HCT116 (cell line): ENCODE measurements at regions not wholly inside any gene's neighbourhood (a gene's known extent, or its start where the extent isn't known, plus 50 kb on each side); places are given as distances from the start of the nearest gene placed in this dataset.

Source experiments
- ATAC-seq: fragments of 200-7000 bp; cut with Tn5 transposase; 2 replicates; pipeline ENCODE4 v1.9.1; 2020; ENCODE audit warnings: mild to moderate bottlenecking, moderate library complexity
- BruUV-seq: library from RNA; stranded (reverse); fragments of 400-500 nt; replicated peaks from 2 replicates; lab custom pipeline; 2021; lab: Mats Ljungman, UMichigan
- CTCF ChIA-PET: fragments of 300-600 bp; sonication (Branson Sonifier 250); formaldehyde crosslinking; loops from one replicate; lab custom pipeline; 2021; ENCODE audit warnings: antibody characterized with exemption; lab: Charles Lee
- POLR2A ChIA-PET: fragments of 300-600, 350-600 bp; sonication (Branson Sonifier 250); formaldehyde crosslinking; loops from one replicate; lab custom pipeline; 2021; ENCODE audit warnings: antibody characterized with exemption; lab: Charles Lee
- RAD21 ChIA-PET, 2 experiments: fragments of 300-600 bp; sonication (Branson Sonifier 250); formaldehyde crosslinking; loops; one replicate each; lab custom pipeline; 2023; ENCODE audit warnings: low total read pairs in 2 of 2; ENCODE audit not compliant: uncharacterized antibody in 2 of 2, unreplicated experiment in 2 of 2, low non-redundant PET in 1 of 2; lab: Charles Lee
- DNase-seq: peaks from one replicate; pipeline ENCODE4 v3.0.0-alpha.2; 2010; ENCODE audit warnings: low read depth, low spot score
- H2AFZ ChIP-seq: fragments of 200-600 bp; shearing (Covaris generic), sonication (generic); 2 replicates; pipeline ENCODE4 v1.6.1; 2017; ENCODE audit warnings: low read depth, mixed run types, mixed read lengths, antibody characterized with exemption, low read length; ENCODE audit not compliant: poor library complexity, severe bottlenecking
- H3K27ac ChIP-seq: 2 replicates; pipeline ENCODE4 v1.5.1; 2012; ENCODE audit warnings: low read depth, low read length
- H3K27me3 ChIP-seq: fragments of 200-600 bp; sonication (generic); 2 replicates; pipeline ENCODE4 v1.6.1; 2016; ENCODE audit warnings: mixed run types, low read length, mixed read lengths; ENCODE audit not compliant: insufficient read depth
- H3K36me3 ChIP-seq, 2 experiments: fragments of 200-500 bp in 1 of 2; fragments of 200-600 bp in 1 of 2; sonication (Bioruptor generic) in 1 of 2; sonication (generic) in 1 of 2; 2 replicates each; pipeline versions ENCODE4 v1.5.1 to v1.6.1; 2014 to 2016; ENCODE audit warnings: low read length in 2 of 2, inconsistent platforms in 1 of 2, mixed read lengths in 1 of 2, mixed run types in 1 of 2; ENCODE audit not compliant: insufficient read depth in 2 of 2, control insufficient read depth in 1 of 2
- H3K4me1 ChIP-seq, 2 experiments: fragments of 200-600 bp in 1 of 2; sonication (generic) in 1 of 2; 2 replicates each; pipeline versions ENCODE4 v1.5.1 to v1.6.1; 2012 to 2017; ENCODE audit warnings: low read length in 2 of 2, inconsistent platforms in 1 of 2, mild to moderate bottlenecking in 1 of 2, mixed read lengths in 1 of 2, mixed run types in 1 of 2, moderate library complexity in 1 of 2; ENCODE audit not compliant: insufficient read depth in 2 of 2, control insufficient read depth in 1 of 2
- H3K4me2 ChIP-seq: fragments of 200-600 bp; sonication (generic); 2 replicates; pipeline ENCODE4 v1.6.1; 2017; ENCODE audit warnings: mixed run types, low read length, mixed read lengths
- H3K4me3 ChIP-seq, 2 experiments: fragments of 200-600 bp in 1 of 2; sonication (generic) in 1 of 2; replicated peaks in 1 of 2; 2 replicates each; pipeline ENCODE4 v1.5.1; 2011 to 2016; ENCODE audit warnings: low read length in 2 of 2, control low read depth in 1 of 2, low read depth in 1 of 2, mild to moderate bottlenecking in 1 of 2, mixed read lengths in 1 of 2, mixed run types in 1 of 2
- H3K79me2 ChIP-seq: fragments of 200-600 bp; sonication (generic); 2 replicates; pipeline ENCODE4 v1.6.1; 2017; ENCODE audit warnings: mild to moderate bottlenecking, mixed run types, low read length, moderate library complexity, mixed read lengths; ENCODE audit not compliant: insufficient read depth
- H3K9ac ChIP-seq: fragments of 200-600 bp; sonication (generic); 2 replicates; pipeline ENCODE4 v1.6.1; 2016; ENCODE audit warnings: low read length, mixed read lengths
- H3K9me2 ChIP-seq: fragments of 200-600 bp; sonication (generic), shearing (Covaris generic); 2 replicates; pipeline ENCODE4 v1.6.1; 2017; ENCODE audit warnings: mixed run types, mild to moderate bottlenecking, moderate library complexity; ENCODE audit not compliant: insufficient read depth
- H3K9me3 ChIP-seq, 2 experiments: fragments of 200-500 bp in 1 of 2; fragments of 200-600 bp in 1 of 2; sonication (Bioruptor generic) in 1 of 2; sonication (generic) in 1 of 2; 2 replicates each; pipeline ENCODE4 v1.6.1; 2014 to 2017; ENCODE audit warnings: low read length in 2 of 2, mixed read lengths in 2 of 2, inconsistent platforms in 1 of 2, low read depth in 1 of 2, mild to moderate bottlenecking in 1 of 2, mixed run types in 1 of 2, moderate library complexity in 1 of 2; ENCODE audit not compliant: control insufficient read depth in 1 of 2, insufficient read depth in 1 of 2
- H4K20me1 ChIP-seq: fragments of 200-600 bp; sonication (generic), shearing (Covaris generic); 2 replicates; pipeline ENCODE4 v1.6.1; 2017; ENCODE audit warnings: mixed run types, mild to moderate bottlenecking, moderate library complexity; ENCODE audit not compliant: insufficient read depth
- ATF3 ChIP-seq: IDR thresholded peaks from 2 replicates; pipeline ENCODE4 v1.6.1; 2012
- CBX3 ChIP-seq: IDR thresholded peaks from 2 replicates; pipeline ENCODE4 v1.6.1; 2012; ENCODE audit warnings: low read depth
- CTCF ChIP-seq, 3 experiments: fragments of 200-600 bp in 1 of 3; sonication (generic) in 1 of 3; IDR thresholded peaks in 2 of 3; conservative IDR thresholded peaks in 1 of 3; 2 replicates each; pipeline ENCODE4 v1.5.1; 2012 to 2017; ENCODE audit warnings: low read depth in 2 of 3, low read length in 2 of 3, antibody characterized with exemption in 1 of 3, borderline replicate concordance in 1 of 3, control low read depth in 1 of 3, mild to moderate bottlenecking in 1 of 3, mixed read lengths in 1 of 3, mixed run types in 1 of 3, moderate library complexity in 1 of 3; ENCODE audit not compliant: insufficient read depth in 1 of 3
- EGR1 ChIP-seq: IDR thresholded peaks from 2 replicates; pipeline ENCODE4 v1.6.1; 2012; ENCODE audit warnings: low read depth
- ELF1 ChIP-seq: IDR thresholded peaks from 2 replicates; pipeline ENCODE4 v1.6.1; 2012; ENCODE audit warnings: low read depth, borderline replicate concordance
- EZH2 ChIP-seq: fragments of 200-600 bp; sonication (generic); IDR thresholded peaks from 2 replicates; pipeline ENCODE4 v1.6.1; 2017; ENCODE audit warnings: antibody characterized with exemption, mixed run types
- EZH2phosphoT487 ChIP-seq: fragments of 200-600 bp; IDR thresholded peaks from 2 replicates; pipeline ENCODE4 v1.6.1; 2018; ENCODE audit warnings: antibody characterized with exemption, borderline replicate concordance
- FOSL1 ChIP-seq: IDR thresholded peaks from 2 replicates; pipeline ENCODE4 v1.6.1; 2012; ENCODE audit warnings: low read depth
- JUND ChIP-seq: IDR thresholded peaks from 2 replicates; pipeline ENCODE4 v1.6.1; 2012
- MAX ChIP-seq: IDR thresholded peaks from 2 replicates; pipeline ENCODE4 v1.6.1; 2012
- POLR2A ChIP-seq: IDR thresholded peaks from 2 replicates; pipeline ENCODE4 v1.7.0; 2011; ENCODE audit warnings: borderline replicate concordance; ENCODE audit not compliant: insufficient read depth, insufficient read length; ENCODE audit errors: extremely low read depth
- RAD21 ChIP-seq: IDR thresholded peaks from 2 replicates; pipeline ENCODE4 v1.6.1; 2012; ENCODE audit warnings: low read depth, mild to moderate bottlenecking
- SIN3A ChIP-seq: IDR thresholded peaks from 2 replicates; pipeline ENCODE4 v1.6.1; 2012; ENCODE audit warnings: low read depth
- SRF ChIP-seq: IDR thresholded peaks from 2 replicates; pipeline ENCODE4 v1.6.1; 2012; ENCODE audit warnings: low read depth
- TCF7L2 ChIP-seq: IDR thresholded peaks from 2 replicates; pipeline ENCODE4 v1.7.0; 2011; ENCODE audit warnings: borderline replicate concordance, inconsistent platforms; ENCODE audit not compliant: insufficient read depth, insufficient read length; ENCODE audit errors: extremely low read depth
- ZBTB33 ChIP-seq: IDR thresholded peaks from 2 replicates; pipeline ENCODE4 v1.6.1; 2011; ENCODE audit warnings: mild to moderate bottlenecking, low read length, moderate library complexity; ENCODE audit not compliant: insufficient replicate concordance; ENCODE audit errors: extremely low read depth
- ZFX ChIP-seq: fragments of 450-650 bp; IDR thresholded peaks from 2 replicates; pipeline ENCODE4 v1.6.1; 2017
- intact Hi-C: fragments of 100-400 bp; cut with micrococcal nuclease; formaldehyde crosslinking; loops from 2 replicates; pipeline ENCODE4 v1.10.0; 2022

- intact Hi-C loops: no loop called here
- no peaks in the 10 kb centered on the region for H3K9me2 ChIP-seq
- no peak overlapping the region for H3K9ac ChIP-seq
- CTCF ChIA-PET: no interaction called here
- H4K20me1 ChIP-seq: no peaks in the 10 kb centered on the region
- BruUV-seq: no TSS peak
- H3K79me2 ChIP-seq: no peaks in the 10 kb centered on the region
- no peak overlapping the region for H3K27ac ChIP-seq
- no peak for TF ChIP-seq ELF1
- no peaks in the 10 kb centered on the region for H3K36me3 ChIP-seq
- ATAC-seq (no peak), DNase-seq (no peak)
- H3K4me3 ChIP-seq: no peak overlapping the region
- H3K4me1 ChIP-seq: no peaks in the 10 kb centered on the region
- RAD21 ChIA-PET: no interaction called here
- no peaks in the 10 kb centered on the region for H3K27me3 ChIP-seq
- H3K9me3 ChIP-seq: peaks cover 0 to 12% of the 10 kb centered on the region in 2 experiments; a peak in 2 of 4 replicates
- no peak overlapping the region for H2AFZ ChIP-seq
- H3K4me2 ChIP-seq: no peak overlapping the region
- POLR2A ChIA-PET: no interaction called here
These were observed 121.3 kb upstream of the ZNF717 start for GRCh38 chr3:75906555-75907112.

GRCh38 chr3:75913800-75914350 is 128.5 kb upstream of the ZNF717 start:
- Histone ChIP-seq H3K9me3 (peaks cover 3 to 5% of the 10 kb centered on the region in 2 experiments; a peak in 2 of 4 replicates), H3K9ac (no peak overlapping the region), H3K4me3 (no peak overlapping the region), H3K4me2 (no peak overlapping the region), H2AFZ (no peak overlapping the region), H3K9me2 (no peaks in the 10 kb centered on the region), H4K20me1 (no peaks in the 10 kb centered on the region), H3K36me3 (no peaks in the 10 kb centered on the region), H3K27me3 (no peaks in the 10 kb centered on the region), H3K4me1 (no peaks in the 10 kb centered on the region), H3K79me2 (no peaks in the 10 kb centered on the region), H3K27ac (no peak overlapping the region)
- ChIA-PET CTCF (no interaction called here), POLR2A (no interaction called here), RAD21 (no interaction called here)
- BruUV-seq: no TSS peak
- intact Hi-C loops: no loop called here
- DNase-seq (no peak), ATAC-seq (no peak)
- TF ChIP-seq ATF3: no peak
- TF ChIP-seq EZH2phosphoT487: no peak
- TF ChIP-seq CTCF (IDR thresholded peaks at IDR 0.05 in 2 of 3, conservative IDR thresholded peaks at IDR 0.05 in 1 of 3; ENCODE audit: borderline replicate concordance in 1 of 3, insufficient read depth in 1 of 3, low read depth in 2 of 3, low read length in 2 of 3): no peak
- TF ChIP-seq EZH2: no peak
- no peak for TF ChIP-seq EGR1
- TF ChIP-seq RAD21: no peak
- TF ChIP-seq ELF1: no peak
- no peak for TF ChIP-seq JUND
- no peak for TF ChIP-seq SRF
- no peak for TF ChIP-seq ZBTB33
- no peak for TF ChIP-seq FOSL1
- no peak for TF ChIP-seq TCF7L2
- no peak for TF ChIP-seq SIN3A
- no peak for TF ChIP-seq ZFX
- TF ChIP-seq MAX: no peak
- no peak for TF ChIP-seq CBX3
- TF ChIP-seq POLR2A: no peak
